Loucy (cell line): ENCODE measurements at regions not wholly inside any gene's neighbourhood (a gene's known extent, or its start where the extent isn't known, plus 50 kb on each side); places are given as distances from the start of the nearest gene placed in this dataset.

Experiments used
- H2AFZ ChIP-seq: fragments of 200-600 bp; sonication (generic); 2 replicates; pipeline ENCODE4 v1.6.0; 2016; ENCODE audit warnings: antibody characterized with exemption, mild to moderate bottlenecking, low read length, moderate library complexity
- H3F3A ChIP-seq: fragments of 200-600 bp; 2 replicates; pipeline ENCODE4 v1.6.0; 2016; ENCODE audit warnings: antibody characterized with exemption, low read depth, mild to moderate bottlenecking
- H3K27me3 ChIP-seq: fragments of 200-600 bp; sonication (generic); 2 replicates; pipeline ENCODE4 v1.6.1; 2014; ENCODE audit warnings: low read length, mild to moderate bottlenecking; ENCODE audit not compliant: insufficient read depth, poor library complexity, severe bottlenecking
- H3K36me3 ChIP-seq: fragments of 200-600 bp; sonication (generic); 2 replicates; pipeline ENCODE4 v1.6.1; 2016; ENCODE audit warnings: low read length; ENCODE audit not compliant: insufficient read depth
- H3K4me1 ChIP-seq: fragments of 200-600 bp; sonication (generic); 2 replicates; pipeline ENCODE4 v1.5.1; 2014; ENCODE audit warnings: low read length, mild to moderate bottlenecking; ENCODE audit not compliant: insufficient read depth, poor library complexity, severe bottlenecking
- H3K4me2 ChIP-seq: fragments of 200-600 bp; sonication (generic); 2 replicates; pipeline ENCODE4 v1.6.0; 2014; ENCODE audit warnings: antibody characterized with exemption, low read length, low read depth, mild to moderate bottlenecking; ENCODE audit not compliant: poor library complexity, severe bottlenecking
- H3K4me3 ChIP-seq: fragments of 200-600 bp; sonication (generic); 2 replicates; pipeline ENCODE4 v1.5.1; 2014; ENCODE audit warnings: low read length, mild to moderate bottlenecking, mixed read lengths; ENCODE audit not compliant: poor library complexity, severe bottlenecking
- H3K79me2 ChIP-seq: fragments of 200-600 bp; sonication (generic); 2 replicates; pipeline ENCODE4 v1.6.1; 2014; ENCODE audit warnings: low read length; ENCODE audit not compliant: insufficient read depth
- H3K9ac ChIP-seq: fragments of 200-600 bp; sonication (generic); 2 replicates; pipeline ENCODE4 v1.6.0; 2014; ENCODE audit warnings: mild to moderate bottlenecking, low read depth, low read length, moderate library complexity; ENCODE audit not compliant: poor library complexity, severe bottlenecking
- H3K9me2 ChIP-seq: fragments of 200-600 bp; sonication (generic); replicated peaks from 2 replicates; pipeline ENCODE4 v1.6.1; 2016; ENCODE audit warnings: low read depth, low read length, mixed read lengths
- H3K9me3 ChIP-seq: fragments of 200-600 bp; sonication (generic); 2 replicates; pipeline ENCODE4 v1.6.1; 2014; ENCODE audit warnings: mild to moderate bottlenecking, antibody characterized with exemption, low read length, low read depth; ENCODE audit not compliant: insufficient read depth
- H4K20me1 ChIP-seq: fragments of 200-600 bp; sonication (generic); 2 replicates; pipeline ENCODE4 v1.6.0; 2014; ENCODE audit warnings: antibody characterized with exemption, low read length, mild to moderate bottlenecking; ENCODE audit not compliant: insufficient read depth, poor library complexity, severe bottlenecking
- EZH2phosphoT487 ChIP-seq: fragments of 200-600 bp; IDR thresholded peaks from 2 replicates; pipeline ENCODE4 v1.6.1; 2018; ENCODE audit warnings: antibody characterized with exemption, mild to moderate bottlenecking, moderate library complexity, borderline replicate concordance
- TF ChIP-seq, protein P1 (sequence below): fragments of 200-600 bp; sonication (generic); conservative IDR thresholded peaks from 2 replicates; pipeline ENCODE4 v1.5.1; 2014; ENCODE audit warnings: mild to moderate bottlenecking, antibody characterized with exemption, low read length

DNA sequence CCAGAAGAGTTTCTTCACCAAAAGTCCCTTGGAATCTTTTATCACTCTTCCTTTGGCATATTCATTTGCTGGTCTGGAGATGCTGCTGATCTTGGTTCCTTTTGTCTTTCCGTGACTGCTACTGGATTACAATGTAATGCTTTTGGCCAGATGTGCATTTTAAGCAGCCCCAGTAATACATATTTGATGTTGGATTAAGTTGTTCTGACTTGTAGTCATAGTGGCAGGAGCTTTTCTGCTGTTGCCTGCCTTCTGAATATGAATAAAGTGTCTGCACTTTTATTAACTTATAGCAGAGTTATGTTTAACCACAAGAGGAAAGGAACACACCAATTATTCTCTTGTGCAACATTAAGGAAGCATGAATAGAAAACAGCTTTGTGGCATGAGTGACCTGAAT, 360.0 kb upstream of the DDI1 start:
- TF ChIP-seq EZH2phosphoT487, result no peak
- TF ChIP-seq, protein P1, sequence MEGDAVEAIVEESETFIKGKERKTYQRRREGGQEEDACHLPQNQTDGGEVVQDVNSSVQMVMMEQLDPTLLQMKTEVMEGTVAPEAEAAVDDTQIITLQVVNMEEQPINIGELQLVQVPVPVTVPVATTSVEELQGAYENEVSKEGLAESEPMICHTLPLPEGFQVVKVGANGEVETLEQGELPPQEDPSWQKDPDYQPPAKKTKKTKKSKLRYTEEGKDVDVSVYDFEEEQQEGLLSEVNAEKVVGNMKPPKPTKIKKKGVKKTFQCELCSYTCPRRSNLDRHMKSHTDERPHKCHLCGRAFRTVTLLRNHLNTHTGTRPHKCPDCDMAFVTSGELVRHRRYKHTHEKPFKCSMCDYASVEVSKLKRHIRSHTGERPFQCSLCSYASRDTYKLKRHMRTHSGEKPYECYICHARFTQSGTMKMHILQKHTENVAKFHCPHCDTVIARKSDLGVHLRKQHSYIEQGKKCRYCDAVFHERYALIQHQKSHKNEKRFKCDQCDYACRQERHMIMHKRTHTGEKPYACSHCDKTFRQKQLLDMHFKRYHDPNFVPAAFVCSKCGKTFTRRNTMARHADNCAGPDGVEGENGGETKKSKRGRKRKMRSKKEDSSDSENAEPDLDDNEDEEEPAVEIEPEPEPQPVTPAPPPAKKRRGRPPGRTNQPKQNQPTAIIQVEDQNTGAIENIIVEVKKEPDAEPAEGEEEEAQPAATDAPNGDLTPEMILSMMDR, result no peak

DNA sequence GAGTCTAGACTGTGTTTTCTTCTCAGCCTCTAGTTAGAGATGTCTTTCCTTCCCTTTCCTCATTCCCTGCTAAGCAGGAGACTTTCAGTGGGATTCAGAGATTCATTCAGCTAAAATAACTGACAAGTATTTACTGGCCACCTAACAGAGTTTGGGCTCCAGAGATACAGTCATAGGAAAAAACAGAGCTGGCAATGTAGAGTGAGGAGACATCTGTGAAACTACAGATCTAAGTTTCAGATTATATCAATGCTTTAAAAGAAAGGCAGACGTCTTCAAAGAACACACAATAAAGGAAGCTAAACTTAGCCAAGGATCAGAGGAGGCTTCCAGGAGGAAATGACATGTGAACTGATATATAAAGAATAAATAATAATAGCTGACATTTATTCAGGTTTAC, 355.6 kb upstream of the DDI1 start:
- Histone ChIP-seq H3F3A (no peaks in the 10 kb centered on the region), H3K9ac (no peak overlapping the region)
- TF ChIP-seq, protein P1, result no peak
- TF ChIP-seq EZH2phosphoT487, result no peak

More for the DNA sequence above, 360.0 kb upstream of the DDI1 start:
- H3K4me1 ChIP-seq, result peaks cover 13% of the 10 kb centered on the region
- H3K9ac ChIP-seq, result no peak overlapping the region
- no peaks in the 10 kb centered on the region for H3F3A ChIP-seq
- H3K9me3 ChIP-seq, result no peaks in the 10 kb centered on the region
- H3K4me3 ChIP-seq, result no peak overlapping the region
- H3K4me2 ChIP-seq, result no peak overlapping the region
- no peaks in the 10 kb centered on the region for H4K20me1 ChIP-seq
- no peak overlapping the region for H2AFZ ChIP-seq
- H3K79me2 ChIP-seq, result no peaks in the 10 kb centered on the region
- no peaks in the 10 kb centered on the region for H3K9me2 ChIP-seq
- no peaks in the 10 kb centered on the region for H3K27me3 ChIP-seq
- H3K36me3 ChIP-seq, result no peaks in the 10 kb centered on the region

DNA sequence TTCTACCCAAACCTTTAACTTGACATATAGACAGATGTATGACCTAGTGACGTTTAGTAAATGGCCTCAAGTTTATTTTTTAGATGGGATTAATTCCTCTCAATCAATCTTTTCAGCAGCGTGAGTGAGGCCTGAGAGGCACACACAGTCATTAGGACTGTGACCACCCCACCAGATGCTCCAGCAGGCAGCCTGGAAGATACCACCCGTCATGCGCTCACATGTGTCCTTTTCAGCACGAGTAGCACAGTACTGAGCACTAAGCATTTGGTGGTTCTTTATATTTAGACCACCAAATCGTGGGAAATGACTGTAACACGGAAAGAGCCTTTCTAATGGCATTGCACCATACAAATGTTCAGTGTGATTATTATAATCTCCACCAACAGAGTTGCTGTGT, 354.6 kb upstream of the DDI1 start:
- H3K9ac ChIP-seq, result no peak overlapping the region

More for the DNA sequence above, 355.6 kb upstream of the DDI1 start:
- H3K4me3 ChIP-seq, result no peak overlapping the region
- H2AFZ ChIP-seq, result no peak overlapping the region
- H4K20me1 ChIP-seq, result no peaks in the 10 kb centered on the region
- H3K4me1 ChIP-seq, result peaks cover 16% of the 10 kb centered on the region
- no peaks in the 10 kb centered on the region for H3K9me3 ChIP-seq
- no peak overlapping the region for H3K4me2 ChIP-seq
- H3K79me2 ChIP-seq, result no peaks in the 10 kb centered on the region
- H3K9me2 ChIP-seq, result no peaks in the 10 kb centered on the region
- no peaks in the 10 kb centered on the region for H3K27me3 ChIP-seq
- H3K36me3 ChIP-seq, result no peaks in the 10 kb centered on the region

More for the DNA sequence above, 354.6 kb upstream of the DDI1 start:
- H3K36me3 ChIP-seq, result no peaks in the 10 kb centered on the region
- peaks cover 6% of the 10 kb centered on the region for H3K4me1 ChIP-seq
- H3K9me3 ChIP-seq, result no peaks in the 10 kb centered on the region
- no peaks in the 10 kb centered on the region for H3K9me2 ChIP-seq
- H3F3A ChIP-seq, result no peaks in the 10 kb centered on the region
- H2AFZ ChIP-seq, result peak overlapping the region; percentile 66
- TF ChIP-seq, protein P1, result no peak
- no peak for TF ChIP-seq EZH2phosphoT487
- no peak overlapping the region for H3K4me3 ChIP-seq
- H3K79me2 ChIP-seq, result no peaks in the 10 kb centered on the region
- no peaks in the 10 kb centered on the region for H4K20me1 ChIP-seq
- H3K4me2 ChIP-seq, result no peak overlapping the region
- no peaks in the 10 kb centered on the region for H3K27me3 ChIP-seq
